Endothelial cell of umbilical vein (primary cell): ENCODE measurements at regions not wholly inside any gene's neighbourhood (a gene's known extent, or its start where the extent isn't known, plus 50 kb on each side); places are given as distances from the start of the nearest gene placed in this dataset.
A peak's percentile ranks its signal among the peaks of the same experiment; 100 is the strongest.

Experiments
- BruUV-seq: library from RNA; stranded (reverse); fragments of 400-500 nt; replicated peaks from 2 replicates; lab custom pipeline; 2021; lab: Mats Ljungman, UMichigan
- CTCF ChIA-PET: fragments of 300-600, 350-600 bp; sonication (Branson Sonifier 250); formaldehyde crosslinking; loops from one replicate; lab custom pipeline; 2021; ENCODE audit warnings: antibody characterized with exemption, inconsistent platforms; lab: Charles Lee
- POLR2A ChIA-PET: fragments of 300-600, 350-600 bp; sonication (Branson Sonifier 250); formaldehyde crosslinking; loops from one replicate; lab custom pipeline; 2021; ENCODE audit warnings: antibody characterized with exemption, inconsistent platforms; lab: Charles Lee
- DNase-seq: peaks from one replicate; pipeline ENCODE4 v3.0.0-alpha.2; 2011; ENCODE audit warnings: low read depth, low spot score
- FAIRE-seq: peaks from 2 replicates; lab custom pipeline; 2011; peaks lifted over from hg19 to GRCh38; lab: Jason Lieb, UNC
- H2AFZ ChIP-seq: 2 replicates; pipeline ENCODE4 v1.6.0; 2012; ENCODE audit warnings: low read depth, low read length, control low read depth, inconsistent platforms
- H3K27ac ChIP-seq: 2 replicates; pipeline ENCODE4 v1.5.1; 2011; ENCODE audit warnings: low read depth, mild to moderate bottlenecking, control low read depth, low read length, moderate library complexity; ENCODE audit not compliant: insufficient read depth
- H3K27me3 ChIP-seq, 2 experiments: 2 replicates each; pipeline versions ENCODE4 v1.6.0 to v1.6.1; 2011; ENCODE audit warnings: low read length in 2 of 2, mixed read lengths in 1 of 2; ENCODE audit not compliant: control insufficient read depth in 2 of 2, insufficient read depth in 2 of 2
- H3K36me3 ChIP-seq, 2 experiments: 2 replicates in 1 of 2; 3 replicates in 1 of 2; pipeline ENCODE4 v1.5.1; 2011; ENCODE audit warnings: low read length in 2 of 2, mild to moderate bottlenecking in 1 of 2, moderate library complexity in 1 of 2; ENCODE audit not compliant: control insufficient read depth in 2 of 2, insufficient read depth in 2 of 2; ENCODE audit errors: extremely low read depth in 1 of 2
- H3K4me1 ChIP-seq: 3 replicates; pipeline ENCODE4 v1.5.1; 2011; ENCODE audit warnings: mild to moderate bottlenecking, low read length; ENCODE audit not compliant: control insufficient read depth, insufficient read depth; ENCODE audit errors: extremely low read depth
- H3K4me2 ChIP-seq: 2 replicates; pipeline ENCODE4 v1.6.1; 2011; ENCODE audit warnings: low read length, control low read depth, mixed read lengths; ENCODE audit not compliant: insufficient read depth
- H3K4me3 ChIP-seq, 3 experiments: fragments of 200-600 bp in 1 of 3; sonication (generic), shearing (Covaris generic) in 1 of 3; replicated peaks in 1 of 3; 2 replicates each; pipeline ENCODE4 v1.5.1; 2011 to 2016; ENCODE audit warnings: control low read depth in 3 of 3, low read length in 3 of 3, mild to moderate bottlenecking in 2 of 3, inconsistent platforms in 1 of 3, low read depth in 1 of 3, moderate library complexity in 1 of 3; ENCODE audit not compliant: insufficient read depth in 1 of 3
- H3K79me2 ChIP-seq: 2 replicates; pipeline ENCODE4 v1.6.0; 2012; ENCODE audit warnings: low read length, inconsistent platforms; ENCODE audit not compliant: control insufficient read depth, insufficient read depth
- H3K9ac ChIP-seq: replicated peaks from 2 replicates; pipeline ENCODE3; 2011; ENCODE audit warnings: low read length, control low read depth; ENCODE audit not compliant: insufficient read depth; ENCODE audit errors: extremely low read depth
- H3K9me1 ChIP-seq: replicated peaks from 3 replicates; pipeline ENCODE4 v1.6.0; 2011; ENCODE audit warnings: mild to moderate bottlenecking, low read length; ENCODE audit not compliant: control insufficient read depth, insufficient read depth; ENCODE audit errors: extremely low read depth
- H3K9me3 ChIP-seq: replicated peaks from 2 replicates; pipeline ENCODE4 v1.5.1; 2012; ENCODE audit warnings: low read length, inconsistent platforms; ENCODE audit not compliant: control insufficient read depth, insufficient read depth
- H4K20me1 ChIP-seq: replicated peaks from 2 replicates; pipeline ENCODE3; 2011; ENCODE audit warnings: mild to moderate bottlenecking, low read length; ENCODE audit not compliant: control insufficient read depth, insufficient read depth; ENCODE audit errors: extremely low read depth
- EZH2 ChIP-seq: IDR thresholded peaks from 2 replicates; pipeline ENCODE4 v1.6.1; 2012; ENCODE audit warnings: borderline replicate concordance, low read depth, mild to moderate bottlenecking, moderate library complexity, low read length, inconsistent platforms; ENCODE audit not compliant: severe bottlenecking
- FOS ChIP-seq: IDR thresholded peaks from 2 replicates; pipeline ENCODE4 v1.6.1; 2011; ENCODE audit warnings: mild to moderate bottlenecking, low read length, moderate library complexity, borderline replicate concordance; ENCODE audit not compliant: insufficient read depth
- GATA2 ChIP-seq: IDR thresholded peaks from 2 replicates; pipeline ENCODE4 v1.7.0; 2011; ENCODE audit warnings: low read depth, mild to moderate bottlenecking, moderate library complexity, mixed read lengths, low read length; ENCODE audit not compliant: insufficient read length, insufficient read depth
- JUN ChIP-seq: IDR thresholded peaks from 2 replicates; pipeline ENCODE4 v1.6.1; 2011; ENCODE audit warnings: borderline replicate concordance, low read depth; ENCODE audit not compliant: insufficient read length, insufficient read depth
- POLR2AphosphoS5 ChIP-seq: IDR thresholded peaks from 2 replicates; pipeline ENCODE4 v1.6.1; 2012; ENCODE audit warnings: low read depth, mild to moderate bottlenecking, control low read depth, low read length, moderate library complexity; ENCODE audit not compliant: insufficient read depth
- dilution Hi-C: fragments of 300-500 bp; cut with MboI; formaldehyde crosslinking; loops from one replicate; pipeline ENCODE4 v1.15.0; 2019; ENCODE audit warnings: low sequenced_read_pairs; ENCODE audit not compliant: extremely low pct_ligation_motif_present
- intact Hi-C: fragments of 100-400 bp; cut with micrococcal nuclease; formaldehyde crosslinking; loops from one replicate; pipeline ENCODE4 v1.10.0; 2022
- TF ChIP-seq, protein P1 (sequence below), 2 donors: IDR thresholded peaks; 1 replicate in 1 of 2; 2 replicates in 1 of 2; pipeline ENCODE4 v1.5.1; 2011; ENCODE audit warnings: low read length in 2 of 2, mild to moderate bottlenecking in 2 of 2, moderate library complexity in 2 of 2, control low read depth in 1 of 2, inconsistent platforms in 1 of 2, low read depth in 1 of 2; ENCODE audit not compliant: insufficient read depth in 1 of 2; ENCODE audit errors: extremely low read depth in 1 of 2
- TF ChIP-seq, protein P2 (sequence below): IDR thresholded peaks from 2 replicates; pipeline ENCODE4 v1.6.1; 2011; ENCODE audit not compliant: insufficient read depth, insufficient read length

DNA sequence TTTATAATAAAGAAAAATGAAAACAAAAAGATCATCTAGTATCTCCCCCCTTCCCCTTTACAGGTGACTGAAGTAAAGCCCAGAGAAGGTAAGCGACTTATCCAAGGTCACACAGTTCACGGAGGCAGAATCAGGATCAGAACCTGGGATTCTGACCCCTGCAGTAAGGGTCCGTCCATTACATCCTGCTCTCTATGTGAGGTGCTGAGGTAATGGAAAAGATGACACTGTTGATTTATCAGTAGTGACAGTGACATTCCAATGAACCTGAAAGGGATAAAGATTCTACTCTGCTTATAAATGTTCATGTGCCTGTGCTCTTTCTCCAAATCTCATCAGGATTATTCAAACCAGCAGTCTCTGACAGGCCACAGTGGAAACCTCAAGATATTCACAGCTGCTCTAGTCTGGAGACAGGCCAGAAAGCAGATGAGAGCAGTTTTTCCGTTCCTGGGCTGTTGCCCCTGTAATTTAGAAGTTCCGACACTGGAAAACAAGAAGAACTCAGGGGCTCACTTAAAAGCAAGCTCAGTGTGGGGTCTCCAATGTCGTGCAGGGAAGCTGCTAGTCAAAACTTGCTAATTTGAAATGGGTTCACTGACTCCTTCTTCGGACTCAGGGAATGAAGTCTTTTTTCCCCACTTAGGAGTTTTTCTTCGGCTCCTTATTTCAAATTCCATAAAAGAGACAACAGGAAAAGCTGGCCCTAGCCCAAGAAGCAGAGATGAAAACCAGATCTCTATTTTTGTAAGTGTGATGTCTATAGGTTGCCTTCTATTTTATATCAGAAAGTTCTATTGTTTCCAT, 131.8 kb upstream of the EEA1 start:
- Histone ChIP-seq H3K27ac (no peak overlapping the region), H3K36me3 (no peaks in the 10 kb centered on the region), H3K4me1 (no peaks in the 10 kb centered on the region), H4K20me1 (no peaks in the 10 kb centered on the region), H3K27me3 (peaks cover 2 to 7% of the 10 kb centered on the region in 2 experiments), H3K4me3 (no peak overlapping the region), H3K79me2 (no peaks in the 10 kb centered on the region), H3K4me2 (no peak overlapping the region), H3K9me3 (no peaks in the 10 kb centered on the region), H3K9me1 (no peaks in the 10 kb centered on the region), H3K9ac (no peak overlapping the region), H2AFZ (no peak overlapping the region)
- TF ChIP-seq JUN (no peak), FOS (no peak), POLR2AphosphoS5 (no peak), GATA2 (no peak), EZH2 (no peak)
- TF ChIP-seq, protein P1, sequence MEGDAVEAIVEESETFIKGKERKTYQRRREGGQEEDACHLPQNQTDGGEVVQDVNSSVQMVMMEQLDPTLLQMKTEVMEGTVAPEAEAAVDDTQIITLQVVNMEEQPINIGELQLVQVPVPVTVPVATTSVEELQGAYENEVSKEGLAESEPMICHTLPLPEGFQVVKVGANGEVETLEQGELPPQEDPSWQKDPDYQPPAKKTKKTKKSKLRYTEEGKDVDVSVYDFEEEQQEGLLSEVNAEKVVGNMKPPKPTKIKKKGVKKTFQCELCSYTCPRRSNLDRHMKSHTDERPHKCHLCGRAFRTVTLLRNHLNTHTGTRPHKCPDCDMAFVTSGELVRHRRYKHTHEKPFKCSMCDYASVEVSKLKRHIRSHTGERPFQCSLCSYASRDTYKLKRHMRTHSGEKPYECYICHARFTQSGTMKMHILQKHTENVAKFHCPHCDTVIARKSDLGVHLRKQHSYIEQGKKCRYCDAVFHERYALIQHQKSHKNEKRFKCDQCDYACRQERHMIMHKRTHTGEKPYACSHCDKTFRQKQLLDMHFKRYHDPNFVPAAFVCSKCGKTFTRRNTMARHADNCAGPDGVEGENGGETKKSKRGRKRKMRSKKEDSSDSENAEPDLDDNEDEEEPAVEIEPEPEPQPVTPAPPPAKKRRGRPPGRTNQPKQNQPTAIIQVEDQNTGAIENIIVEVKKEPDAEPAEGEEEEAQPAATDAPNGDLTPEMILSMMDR (IDR thresholded peaks at IDR 0.05; ENCODE audit: extremely low read depth in 1 of 2, insufficient read depth in 1 of 2, low read depth in 1 of 2, low read length in 2 of 2), result no peak
- TF ChIP-seq, protein P2, sequence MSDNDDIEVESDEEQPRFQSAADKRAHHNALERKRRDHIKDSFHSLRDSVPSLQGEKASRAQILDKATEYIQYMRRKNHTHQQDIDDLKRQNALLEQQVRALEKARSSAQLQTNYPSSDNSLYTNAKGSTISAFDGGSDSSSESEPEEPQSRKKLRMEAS, result no peak
- BruUV-seq, result no TSS peak
- ChIA-PET CTCF (interaction anchor here (1.1 kb wide), 1 partner anchor 313 kb away, joined by 3 read pairs; no protein-coding TSS in a partner anchor), POLR2A (no interaction called here)
- no peak for FAIRE-seq
- intact Hi-C loops (no loop called here), dilution Hi-C loops (no loop called here)
- peak; percentile 56 for DNase-seq
